ENCODE measurements at regions not wholly inside any gene's neighbourhood (a gene's known extent, or its start where the extent isn't known, plus 50 kb on each side); places are given as distances from the start of the nearest gene placed in this dataset.
"Not testable (repeated sequence)": the region's sequence is repeated elsewhere in the genome, so short reads cannot be mapped to it uniquely, and the experiment has no call there.

- DNase-seq (ENCODE audit: low read depth in 4 of 4, low spot score in 3 of 4) = no peak
Measured at GRCh38 chr1:187987236-187987776, 1158.6 kb downstream of the PLA2G4A start.

DNA sequence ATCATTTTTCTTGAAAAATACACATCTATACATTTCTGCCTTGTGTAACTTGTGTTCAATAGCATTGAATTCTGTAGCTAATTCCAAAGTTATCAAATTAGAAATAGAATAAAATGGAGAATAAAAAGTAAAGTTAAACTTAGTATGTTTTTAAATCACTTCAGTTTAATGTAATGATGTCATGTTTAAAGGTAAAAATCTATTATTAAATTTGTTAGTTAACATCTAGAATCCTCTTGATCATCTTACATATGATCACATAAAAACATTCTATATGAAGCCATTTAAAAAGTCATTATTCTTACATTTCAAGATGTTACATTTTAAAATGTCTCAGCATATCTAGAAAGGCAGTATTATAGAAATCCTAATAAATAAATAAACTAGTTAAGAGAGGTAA is 1163.2 kb downstream of the PLA2G4A start:
- DNase-seq (ENCODE audit: low read depth in 4 of 4, low spot score in 3 of 4) = no peak

GRCh38 chr1:187996780-187997179 is 1168.0 kb downstream of the PLA2G4A start:
- no peak for DNase-seq (ENCODE audit: low read depth in 4 of 4, low spot score in 3 of 4)

GRCh38 chr1:187999973-188000372 is 1171.2 kb downstream of the PLA2G4A start:
- DNase-seq (ENCODE audit: low read depth in 4 of 4, low spot score in 3 of 4) = no peak

DNA sequence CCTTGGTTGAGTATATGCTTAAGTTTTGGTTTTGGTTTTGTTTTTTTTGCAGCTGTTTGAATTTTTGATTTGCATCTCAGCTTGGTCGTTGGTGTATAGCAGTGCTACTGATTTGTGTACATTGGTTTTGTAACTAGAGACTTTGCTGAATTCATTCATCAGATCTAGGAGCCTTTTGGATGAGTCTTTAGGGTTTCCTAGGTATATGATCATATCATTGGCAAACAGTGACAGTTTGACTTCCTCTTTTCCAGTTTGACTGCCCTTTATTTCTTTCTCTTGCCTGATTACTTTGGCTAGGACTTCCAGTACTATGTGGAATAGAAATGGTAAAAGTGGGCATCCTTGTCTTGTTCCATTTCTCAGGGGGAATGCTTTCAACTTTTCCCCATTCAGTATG is 1174.9 kb downstream of the PLA2G4A start:
- not testable (repeated sequence) for DNase-seq (ENCODE audit: low read depth in 4 of 4, low spot score in 3 of 4)

GRCh38 chr1:188004849-188005248 is 1176.1 kb downstream of the PLA2G4A start:
- DNase-seq (ENCODE audit: low read depth in 4 of 4, low spot score in 3 of 4) = no peak

GRCh38 chr1:188006354-188006753 is 1177.6 kb downstream of the PLA2G4A start:
- DNase-seq (ENCODE audit: low read depth in 4 of 4, low spot score in 3 of 4) = no peak

GRCh38 chr1:188013222-188013849 is 1184.6 kb downstream of the PLA2G4A start:
- DNase-seq (ENCODE audit: low read depth in 4 of 4, low spot score in 3 of 4) = not testable (repeated sequence)

DNA sequence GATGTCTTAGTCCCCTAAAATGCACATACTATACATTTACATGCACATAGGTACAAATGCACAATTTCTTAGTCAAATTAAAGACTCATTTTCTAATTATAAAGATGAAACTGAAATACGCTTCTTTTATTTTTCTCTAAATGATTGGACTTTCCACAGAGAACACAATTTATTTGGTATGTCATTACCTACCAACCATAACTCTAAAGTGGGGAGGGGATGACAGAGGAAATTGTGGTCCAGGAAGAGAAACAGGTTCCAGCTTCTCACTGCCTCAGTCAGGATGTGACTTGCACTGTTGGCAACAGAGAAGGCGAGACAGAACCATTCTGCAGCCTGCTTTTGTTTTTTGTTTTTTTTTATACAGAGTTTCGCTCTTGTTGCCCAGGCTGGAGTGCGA is 1189.2 kb downstream of the PLA2G4A start:
- DNase-seq (ENCODE audit: low read depth in 4 of 4, low spot score in 3 of 4) = no peak

- no peak for DNase-seq (ENCODE audit: low read depth in 4 of 4, low spot score in 3 of 4)
Measured at GRCh38 chr1:188022661-188023060, 1193.9 kb downstream of the PLA2G4A start.

- DNase-seq (ENCODE audit: low read depth in 4 of 4, low spot score in 3 of 4) = no peak
Measured at GRCh38 chr1:188023206-188023605, 1194.5 kb downstream of the PLA2G4A start.

- peak in 1 of 4 donors; percentile 1 for DNase-seq (ENCODE audit: low read depth in 4 of 4, low spot score in 3 of 4)
Measured at GRCh38 chr1:188027613-188028012, 1198.9 kb downstream of the PLA2G4A start.

GRCh38 chr1:188037572-188037971 is 1208.8 kb downstream of the PLA2G4A start:
- not testable (repeated sequence) for DNase-seq (ENCODE audit: low read depth in 4 of 4, low spot score in 3 of 4)

GRCh38 chr1:188043536-188044245 is 1214.9 kb downstream of the PLA2G4A start:
- no peak for DNase-seq (ENCODE audit: low read depth in 4 of 4, low spot score in 3 of 4)

GRCh38 chr1:188050250-188050649 is 1221.5 kb downstream of the PLA2G4A start:
- DNase-seq (ENCODE audit: low read depth in 4 of 4, low spot score in 3 of 4) = no peak

- DNase-seq (ENCODE audit: low read depth in 4 of 4, low spot score in 3 of 4) = no peak
Measured at GRCh38 chr1:188056011-188056410, 1227.3 kb downstream of the PLA2G4A start.

- DNase-seq (ENCODE audit: low read depth in 4 of 4, low spot score in 3 of 4) = no peak
Measured at GRCh38 chr1:188058801-188059200, 1230.1 kb downstream of the PLA2G4A start.

DNA sequence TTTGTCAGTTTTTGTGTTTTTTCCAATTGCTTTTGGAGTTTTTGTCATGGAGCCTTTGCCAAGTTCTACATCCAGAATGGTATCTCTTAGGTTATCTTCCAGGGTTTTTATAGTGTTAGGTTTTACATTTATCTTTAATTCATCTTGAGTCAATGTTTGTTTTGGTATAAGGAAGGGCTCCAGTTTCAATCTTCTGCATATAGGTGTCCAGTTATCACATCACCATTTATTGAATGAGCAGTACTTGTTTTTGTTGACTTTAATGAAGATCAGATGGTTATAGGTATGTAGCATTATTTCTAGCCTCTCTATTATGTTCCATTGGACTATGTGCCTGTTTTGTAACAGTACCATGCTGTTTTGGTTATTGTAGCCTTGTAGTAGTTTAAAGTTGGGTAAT is 1233.1 kb downstream of the PLA2G4A start:
- no peak for DNase-seq (ENCODE audit: low read depth in 4 of 4, low spot score in 3 of 4)

GRCh38 chr1:188062456-188062855 is 1233.7 kb downstream of the PLA2G4A start:
- DNase-seq (ENCODE audit: low read depth in 4 of 4, low spot score in 3 of 4) = no peak

DNA sequence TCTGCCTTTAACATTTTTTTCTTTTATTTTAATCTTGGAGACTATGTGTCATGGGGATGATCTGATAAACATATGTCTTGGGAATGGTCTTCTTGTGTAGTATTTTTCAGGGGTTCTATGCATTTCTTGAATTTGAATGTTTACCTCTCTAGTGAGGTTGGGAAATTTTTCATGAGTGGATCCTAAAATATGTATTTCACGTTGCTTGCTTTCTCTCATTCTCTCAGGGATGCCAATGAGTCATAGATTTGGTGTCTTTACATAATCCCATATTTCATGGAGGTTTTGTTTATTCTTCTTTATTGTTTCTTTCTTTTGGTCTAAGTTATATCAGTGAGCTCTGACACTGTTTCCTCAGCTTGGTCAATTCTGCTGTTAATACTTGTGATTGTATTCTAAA is 1237.2 kb downstream of the PLA2G4A start:
- DNase-seq (ENCODE audit: low read depth in 4 of 4, low spot score in 3 of 4) = no peak

DNA sequence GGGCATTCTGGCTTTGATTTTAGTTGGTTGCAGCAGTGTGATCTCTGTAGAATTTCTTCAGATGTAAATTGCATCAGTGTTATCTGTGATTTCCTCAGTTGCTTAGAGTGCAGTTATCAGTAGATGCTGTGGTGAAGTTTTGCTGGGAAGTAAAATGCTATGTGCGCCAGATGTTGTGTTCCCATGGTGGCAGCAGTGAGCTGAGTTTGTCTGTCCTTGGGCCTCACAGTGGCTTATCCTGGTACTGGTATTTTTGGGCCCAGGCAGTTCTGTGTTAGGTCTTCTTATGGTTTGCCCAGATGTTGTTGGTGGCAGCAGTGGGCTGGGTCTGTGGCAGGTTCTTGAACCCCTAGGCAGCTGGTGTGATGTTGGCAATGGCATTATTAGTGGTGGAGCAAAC is 1242.1 kb downstream of the PLA2G4A start:
- DNase-seq (ENCODE audit: low read depth in 4 of 4, low spot score in 3 of 4) = no peak

- DNase-seq (ENCODE audit: low read depth in 4 of 4, low spot score in 3 of 4) = no peak
Measured at GRCh38 chr1:188089015-188089414, 1260.3 kb downstream of the PLA2G4A start.

Measured in right renal pelvis (tissue), 4 donors.